ENCODE measurements at regions not wholly inside any gene's neighbourhood (a gene's known extent, or its start where the extent isn't known, plus 50 kb on each side); places are given as distances from the start of the nearest gene placed in this dataset.
"Not testable (repeated sequence)": the region's sequence is repeated elsewhere in the genome, so short reads cannot be mapped to it uniquely, and the experiment has no call there.

DNA sequence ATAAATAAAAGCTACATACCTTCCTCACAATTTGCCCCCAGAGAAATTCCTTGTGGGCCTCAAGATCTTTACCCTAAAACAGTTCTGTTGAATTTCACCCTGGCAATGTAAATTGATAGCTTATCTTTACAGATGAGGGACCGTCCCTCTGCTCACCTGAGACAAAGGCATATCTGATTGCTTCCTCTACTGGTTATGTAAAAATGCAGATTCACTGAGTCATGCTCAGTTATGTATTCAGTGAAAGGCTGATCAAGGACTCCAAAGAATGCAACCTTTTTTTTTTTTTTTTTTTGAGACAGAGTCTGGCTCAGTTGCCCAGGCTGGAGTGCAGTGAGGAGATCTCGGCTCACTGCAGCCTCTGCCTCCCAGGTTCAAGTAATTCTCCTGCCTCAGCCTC is 64.2 kb upstream of the KMT2C start:
- TF ChIP-seq POLR2A, EP300 (IDR thresholded peaks at IDR 0.05): not testable (repeated sequence)
